OCI-LY1 (cell line): ENCODE measurements at regions not wholly inside any gene's neighbourhood (a gene's known extent, or its start where the extent isn't known, plus 50 kb on each side); places are given as distances from the start of the nearest gene placed in this dataset.

Source experiments
- H2AFZ ChIP-seq: fragments of 200-600 bp; sonication (generic), shearing (Covaris generic); 2 replicates; pipeline ENCODE4 v1.6.0; 2014; ENCODE audit warnings: antibody characterized with exemption, mild to moderate bottlenecking, low read length
- H3F3A ChIP-seq: fragments of 200-600 bp; sonication (generic), shearing (Covaris generic); 2 replicates; pipeline ENCODE4 v1.6.0; 2014; ENCODE audit warnings: mild to moderate bottlenecking, antibody characterized with exemption, low read length, moderate library complexity; ENCODE audit not compliant: insufficient read depth
- H3K27ac ChIP-seq: fragments of 200-600 bp; sonication (generic); 2 replicates; pipeline ENCODE4 v1.5.1; 2014; ENCODE audit warnings: low read length, mixed run types, mild to moderate bottlenecking, low read depth; ENCODE audit not compliant: poor library complexity, severe bottlenecking
- H3K27me3 ChIP-seq: fragments of 200-600 bp; sonication (generic); 2 replicates; pipeline ENCODE4 v1.6.0; 2014; ENCODE audit warnings: antibody characterized with exemption, mild to moderate bottlenecking, low read length, moderate library complexity; ENCODE audit not compliant: insufficient read depth
- H3K36me3 ChIP-seq: fragments of 200-600 bp; sonication (generic); 2 replicates; pipeline ENCODE4 v1.6.1; 2014; ENCODE audit warnings: mild to moderate bottlenecking, antibody characterized with exemption, low read length, moderate library complexity, mixed read lengths; ENCODE audit not compliant: insufficient read depth
- H3K4me1 ChIP-seq: fragments of 200-600 bp; sonication (generic); 2 replicates; pipeline ENCODE4 v1.5.1; 2014; ENCODE audit warnings: mild to moderate bottlenecking, low read length, moderate library complexity; ENCODE audit not compliant: insufficient read depth, severe bottlenecking
- H3K4me2 ChIP-seq: fragments of 200-600 bp; sonication (generic), shearing (Covaris generic); 2 replicates; pipeline ENCODE4 v1.6.1; 2014; ENCODE audit warnings: low read length
- H3K4me3 ChIP-seq: fragments of 200-600 bp; sonication (generic); 2 replicates; pipeline ENCODE4 v1.5.1; 2014; ENCODE audit warnings: low read length, low read depth, mild to moderate bottlenecking, mixed read lengths; ENCODE audit not compliant: poor library complexity, severe bottlenecking
- H3K79me2 ChIP-seq: fragments of 200-600 bp; shearing (Covaris generic); 2 replicates; pipeline ENCODE4 v1.6.1; 2016; ENCODE audit warnings: mixed run types, low read length, mixed read lengths; ENCODE audit not compliant: insufficient read depth
- H3K9ac ChIP-seq: fragments of 200-600 bp; sonication (generic), shearing (Covaris generic); 2 replicates; pipeline ENCODE4 v1.6.1; 2014; ENCODE audit warnings: mild to moderate bottlenecking, low read length, mixed read lengths
- H3K9me2 ChIP-seq: fragments of 200-600 bp; sonication (generic), shearing (Covaris generic); 2 replicates; pipeline ENCODE4 v1.6.1; 2014; ENCODE audit warnings: low read depth, mild to moderate bottlenecking, low read length, mixed read lengths
- H3K9me3 ChIP-seq: fragments of 200-600 bp; shearing (Covaris generic); 2 replicates; pipeline ENCODE4 v1.6.1; 2014; ENCODE audit warnings: low read length, mixed read lengths
- H4K20me1 ChIP-seq: fragments of 200-600 bp; sonication (generic), shearing (Covaris generic); 2 replicates; pipeline ENCODE4 v1.6.0; 2016; ENCODE audit warnings: mild to moderate bottlenecking, low read length; ENCODE audit not compliant: insufficient read depth
- CTCF ChIP-seq: fragments of 200-600 bp; sonication (generic), shearing (Covaris generic); IDR thresholded peaks from 2 replicates; pipeline ENCODE4 v1.5.1; 2017; ENCODE audit warnings: mild to moderate bottlenecking, antibody characterized with exemption, low read length, moderate library complexity, mixed read lengths
- EZH2 ChIP-seq: fragments of 200-600 bp; sonication (generic), shearing (Covaris generic); IDR thresholded peaks from 2 replicates; pipeline ENCODE4 v1.8.0; 2017; ENCODE audit warnings: borderline replicate concordance, mixed run types, mild to moderate bottlenecking, antibody characterized with exemption, low read length, moderate library complexity, mixed read lengths

GRCh38 chr7:142442396-142442795 is 184.5 kb upstream of the PRSS58 start:
- Histone ChIP-seq H3K79me2 (no peaks in the 10 kb centered on the region), H2AFZ (no peak overlapping the region)

GRCh38 chr7:142440906-142441411 is 183.1 kb upstream of the PRSS58 start:
- no peaks in the 10 kb centered on the region for H3K27me3 ChIP-seq
- no peak overlapping the region for H3K27ac ChIP-seq
- no peaks in the 10 kb centered on the region for H3F3A ChIP-seq
- no peaks in the 10 kb centered on the region for H3K4me1 ChIP-seq
- no peak overlapping the region for H3K4me2 ChIP-seq
- no peaks in the 10 kb centered on the region for H3K9me3 ChIP-seq
- no peaks in the 10 kb centered on the region for H3K9me2 ChIP-seq
- H3K9ac ChIP-seq: no peak overlapping the region
- H3K79me2 ChIP-seq: no peaks in the 10 kb centered on the region
- TF ChIP-seq CTCF: no peak
- no peak for TF ChIP-seq EZH2
- no peaks in the 10 kb centered on the region for H4K20me1 ChIP-seq
- H2AFZ ChIP-seq: no peak overlapping the region
- no peaks in the 10 kb centered on the region for H3K36me3 ChIP-seq
- no peak overlapping the region for H3K4me3 ChIP-seq

More at GRCh38 chr7:142442396-142442795, 184.5 kb upstream of the PRSS58 start:
- no peak overlapping the region for H3K9ac ChIP-seq
- H3K27me3 ChIP-seq: no peaks in the 10 kb centered on the region
- H3K9me3 ChIP-seq: no peaks in the 10 kb centered on the region
- no peak overlapping the region for H3K4me2 ChIP-seq
- H3K27ac ChIP-seq: no peak overlapping the region
- H3F3A ChIP-seq: no peaks in the 10 kb centered on the region
- no peaks in the 10 kb centered on the region for H3K9me2 ChIP-seq
- no peaks in the 10 kb centered on the region for H4K20me1 ChIP-seq
- no peak overlapping the region for H3K4me3 ChIP-seq
- H3K36me3 ChIP-seq: no peaks in the 10 kb centered on the region
- no peaks in the 10 kb centered on the region for H3K4me1 ChIP-seq
- TF ChIP-seq CTCF: no peak
- no peak for TF ChIP-seq EZH2

- TF ChIP-seq CTCF (no peak), EZH2 (no peak)
- H3K27ac ChIP-seq: no peak overlapping the region
- no peaks in the 10 kb centered on the region for H4K20me1 ChIP-seq
- no peak overlapping the region for H3K4me3 ChIP-seq
- H3K4me1 ChIP-seq: no peaks in the 10 kb centered on the region
- H3K4me2 ChIP-seq: no peak overlapping the region
- no peaks in the 10 kb centered on the region for H3K79me2 ChIP-seq
- H3K36me3 ChIP-seq: no peaks in the 10 kb centered on the region
- H3K9me2 ChIP-seq: no peaks in the 10 kb centered on the region
- no peak overlapping the region for H3K9ac ChIP-seq
- H3F3A ChIP-seq: no peaks in the 10 kb centered on the region
- no peaks in the 10 kb centered on the region for H3K9me3 ChIP-seq
- no peaks in the 10 kb centered on the region for H3K27me3 ChIP-seq
- H2AFZ ChIP-seq: no peak overlapping the region
Observed at GRCh38 chr7:142440219-142440905, 182.5 kb upstream of the PRSS58 start.
